HG03432 (cell line): ENCODE measurements at regions not wholly inside any gene's neighbourhood (a gene's known extent, or its start where the extent isn't known, plus 50 kb on each side); places are given as distances from the start of the nearest gene placed in this dataset.

Experiments used
- ATAC-seq: cut with Tn5 transposase; IDR thresholded peaks from one replicate; pipeline ENCODE4 v1.9.1; 2021; ENCODE audit warnings: mild to moderate bottlenecking, moderate library complexity; ENCODE audit not compliant: unreplicated experiment

DNA sequence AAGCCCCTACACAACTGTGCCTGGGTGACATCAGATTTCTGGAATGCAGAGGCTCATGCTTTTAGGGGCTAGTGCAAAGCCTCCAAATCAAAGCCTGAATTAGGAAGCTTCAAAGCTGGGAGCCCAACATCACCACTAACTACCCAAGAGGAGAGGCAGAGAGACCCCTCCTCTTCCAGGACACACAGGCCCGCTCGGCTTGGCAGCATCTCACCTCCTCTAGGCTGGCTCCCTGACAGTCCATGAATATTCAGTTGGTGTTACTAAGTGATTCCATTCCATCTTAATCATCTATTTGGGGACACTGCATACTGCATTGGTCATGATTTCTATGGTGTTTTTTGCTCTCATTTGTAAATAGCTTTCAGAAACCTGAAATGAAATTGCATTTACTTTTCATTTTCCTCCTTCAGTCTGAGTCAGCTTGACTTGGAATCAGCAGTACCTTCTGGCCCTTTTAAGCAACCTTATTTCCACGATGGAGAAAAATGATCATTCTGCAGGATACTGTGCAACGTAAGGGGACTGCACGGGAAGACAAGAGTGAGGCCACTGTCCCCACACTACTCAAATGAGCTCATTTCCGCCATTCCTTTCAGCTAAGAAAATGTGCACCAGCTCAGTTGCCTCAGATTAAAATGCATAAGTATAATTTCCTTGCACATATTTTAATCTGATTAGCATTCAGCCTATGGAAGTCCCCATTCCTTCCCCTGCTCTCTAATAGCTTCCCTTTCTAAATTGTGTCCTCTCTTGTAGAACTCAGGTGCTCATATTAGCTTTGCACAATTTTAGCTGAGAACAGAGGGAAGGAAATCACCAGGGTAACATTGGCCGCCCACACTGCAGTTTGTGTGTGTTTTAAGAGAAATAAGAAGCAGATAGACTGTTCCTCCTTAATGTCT is 219.9 kb downstream of the RFC3 start:
- ATAC-seq, result peak; percentile 49

DNA sequence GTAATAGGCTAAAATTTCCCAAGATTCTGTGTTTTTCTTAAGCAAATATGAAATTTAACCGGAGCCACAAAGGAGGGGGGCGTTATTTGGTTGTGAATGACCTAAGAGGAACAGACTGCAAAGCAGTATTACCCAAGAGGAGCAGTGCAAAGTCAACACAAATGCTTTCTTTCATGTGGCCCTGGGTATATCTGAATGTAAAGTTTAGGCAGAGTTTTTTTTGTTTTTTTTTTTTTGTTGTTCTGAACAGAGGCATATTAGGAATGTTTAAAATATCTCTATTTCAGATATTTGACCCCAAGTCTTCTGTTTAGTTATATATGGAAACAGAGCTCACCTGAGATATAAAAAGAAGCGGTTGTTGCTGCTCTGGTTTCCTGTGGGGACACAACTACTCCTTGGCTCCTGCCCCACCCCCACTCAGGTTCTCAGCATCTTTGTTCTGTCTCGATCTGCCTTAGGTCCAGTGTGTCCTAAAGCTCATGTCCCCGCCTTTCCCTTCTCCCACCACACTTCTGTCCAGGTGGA is 220.7 kb downstream of the RFC3 start:
- ATAC-seq, result peak; percentile 39

- ATAC-seq, result no peak
These were observed 221.7 kb downstream of the RFC3 start for GRCh38 chr13:34039678-34040077.

DNA sequence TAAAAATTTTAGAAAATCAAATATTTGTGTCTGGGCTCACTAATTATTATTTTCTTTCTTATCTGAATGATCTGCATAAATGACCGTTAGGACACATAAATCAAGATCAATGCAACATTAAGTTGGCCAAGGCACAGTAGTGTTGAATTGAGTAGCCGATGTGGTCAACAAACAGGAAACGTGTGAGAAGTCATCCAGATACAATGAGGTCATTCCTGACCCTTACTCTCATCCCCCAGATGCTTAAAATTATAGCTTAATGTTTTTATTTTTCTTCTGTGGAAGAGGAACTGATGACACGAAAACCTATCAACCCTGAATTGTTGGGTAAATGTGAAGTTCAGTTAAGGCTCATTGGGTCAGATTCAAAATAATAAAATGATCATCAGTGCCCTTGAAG is 222.9 kb downstream of the RFC3 start:
- ATAC-seq, result no peak

DNA sequence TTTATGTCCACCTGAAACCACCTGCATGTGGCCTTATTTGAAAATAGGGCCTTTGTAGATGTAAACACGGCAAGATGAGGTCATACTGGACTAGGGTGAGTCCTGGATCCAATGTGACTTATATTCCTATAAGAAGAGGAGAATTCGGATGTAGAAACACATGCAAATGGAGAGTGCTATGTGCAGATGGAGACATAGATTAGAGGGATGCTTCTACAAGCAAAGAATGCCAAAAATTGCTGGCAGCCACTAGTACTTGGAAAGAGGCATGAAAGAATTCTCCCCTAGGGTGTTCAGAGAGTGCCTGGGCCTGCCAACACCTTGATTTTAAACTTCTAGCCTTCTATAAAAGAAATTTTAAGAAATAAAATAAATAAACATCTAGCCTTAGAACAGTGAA is 226.1 kb downstream of the RFC3 start:
- ATAC-seq, result no peak

DNA sequence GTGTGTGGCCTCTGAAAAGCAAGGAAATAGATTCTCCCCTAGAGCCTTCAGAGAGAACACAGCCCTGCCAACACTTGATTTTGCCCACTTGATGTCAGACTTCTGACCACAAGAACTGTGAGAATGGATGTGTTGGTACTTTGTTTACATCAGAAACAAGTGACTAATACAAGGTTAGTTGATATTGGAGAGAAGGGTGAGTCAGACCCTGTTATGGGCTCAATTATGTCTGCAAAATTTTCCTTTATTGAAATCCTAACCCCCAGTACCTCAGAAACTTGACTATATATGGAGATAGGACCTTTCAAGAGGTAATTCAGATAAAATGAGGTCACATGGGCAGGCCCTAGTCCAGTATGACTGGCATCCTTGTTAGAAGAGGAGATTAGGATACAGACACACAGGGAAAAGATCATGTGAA is 226.7 kb downstream of the RFC3 start:
- ATAC-seq, result no peak

DNA sequence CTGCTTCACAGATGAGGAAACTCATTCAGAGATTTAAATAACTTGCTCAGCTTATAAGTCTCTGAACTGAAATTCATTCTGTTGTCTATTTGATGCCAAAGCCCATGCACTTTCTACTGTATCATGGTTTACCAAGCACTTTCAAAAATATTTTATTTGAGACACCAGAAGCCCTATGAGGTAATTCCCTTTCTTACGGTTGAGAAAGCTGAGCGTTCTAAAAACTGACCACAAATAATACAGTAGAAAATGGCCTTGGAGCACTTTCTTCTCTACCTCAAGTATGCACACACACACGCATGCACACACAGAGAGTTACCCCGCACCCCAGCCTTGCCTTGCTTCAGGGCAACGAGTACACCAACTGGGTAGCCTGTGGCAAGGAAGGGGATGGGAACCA is 228.5 kb downstream of the RFC3 start:
- ATAC-seq, result no peak

DNA sequence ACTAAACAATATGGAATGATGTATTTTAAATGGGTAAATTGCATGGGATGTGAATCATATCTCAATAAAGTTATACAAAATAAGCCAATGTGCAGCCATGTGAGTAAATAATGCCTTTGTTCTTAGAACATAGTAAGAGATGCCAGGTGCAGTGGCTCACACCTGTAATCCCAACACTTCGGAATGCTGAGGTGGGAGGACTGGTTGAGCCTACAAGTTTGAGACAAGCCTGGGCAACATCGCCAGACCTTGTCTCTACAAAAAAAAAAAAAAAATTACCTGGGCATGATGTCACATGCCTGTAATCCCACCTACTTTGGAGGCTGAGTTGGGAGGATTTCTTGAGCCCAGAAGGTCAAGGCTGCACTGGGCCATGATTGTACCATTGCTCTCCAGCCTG is 230.7 kb downstream of the RFC3 start:
- no peak for ATAC-seq

- ATAC-seq, result no peak
These were observed 238.8 kb downstream of the RFC3 start for GRCh38 chr13:34056733-34057258.

DNA sequence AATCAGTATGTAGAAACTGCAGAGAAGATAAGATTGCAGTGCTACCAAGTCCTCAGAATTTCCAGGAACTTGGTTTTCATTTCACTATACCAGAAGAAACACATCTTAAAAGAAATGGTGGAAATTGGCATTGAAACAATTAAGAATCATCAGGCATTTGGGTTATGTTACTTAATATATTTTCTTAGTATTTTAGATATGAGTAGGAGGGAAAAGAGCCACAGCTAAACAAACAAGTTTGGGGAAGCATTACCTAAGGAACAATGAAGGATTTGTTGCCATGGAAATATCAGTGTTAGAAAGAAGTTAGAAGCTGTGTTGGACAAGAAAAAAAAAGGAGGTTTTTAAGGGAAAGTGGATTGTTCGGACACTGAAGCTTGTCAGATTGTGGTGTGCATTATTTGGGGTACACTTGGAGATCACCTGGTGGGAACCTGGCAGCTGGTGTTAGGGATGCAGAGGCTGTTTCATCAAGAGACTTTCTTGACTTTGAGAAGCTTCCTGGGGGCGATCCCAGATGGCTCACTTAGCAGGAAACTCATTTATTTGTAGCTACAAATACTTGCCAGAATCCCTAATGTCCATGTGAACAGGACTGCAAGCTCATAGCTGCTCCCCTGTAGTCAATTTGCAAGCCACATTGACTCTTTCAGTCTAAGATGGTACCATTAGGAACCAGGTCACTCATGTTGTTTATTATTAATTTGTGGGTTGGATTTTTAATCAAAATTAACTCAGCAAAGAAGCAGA is 246.7 kb downstream of the RFC3 start:
- no peak for ATAC-seq

DNA sequence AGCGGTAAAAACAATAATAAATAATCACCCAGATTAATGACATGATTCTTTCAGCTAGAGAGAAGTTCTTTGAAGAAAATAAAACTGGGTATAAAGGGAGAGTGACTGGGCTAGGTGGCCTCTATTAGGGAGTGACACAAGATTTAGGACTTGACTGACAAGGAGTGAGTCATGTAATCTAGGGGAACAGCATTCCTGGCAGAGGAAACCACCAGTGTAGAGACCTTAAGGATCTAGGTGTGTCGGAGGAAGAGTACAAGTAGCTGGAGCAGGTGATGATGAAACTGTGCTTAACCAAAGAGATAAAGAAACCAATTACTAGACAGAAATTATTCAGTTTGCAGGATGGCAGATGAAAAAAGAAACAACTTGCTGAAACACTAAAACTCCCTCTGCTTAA is 248.0 kb downstream of the RFC3 start:
- ATAC-seq, result no peak

GRCh38 chr13:34066344-34066743 is 248.4 kb downstream of the RFC3 start:
- no peak for ATAC-seq

- ATAC-seq, result no peak
These were observed 252.1 kb downstream of the RFC3 start for GRCh38 chr13:34070006-34070405.

DNA sequence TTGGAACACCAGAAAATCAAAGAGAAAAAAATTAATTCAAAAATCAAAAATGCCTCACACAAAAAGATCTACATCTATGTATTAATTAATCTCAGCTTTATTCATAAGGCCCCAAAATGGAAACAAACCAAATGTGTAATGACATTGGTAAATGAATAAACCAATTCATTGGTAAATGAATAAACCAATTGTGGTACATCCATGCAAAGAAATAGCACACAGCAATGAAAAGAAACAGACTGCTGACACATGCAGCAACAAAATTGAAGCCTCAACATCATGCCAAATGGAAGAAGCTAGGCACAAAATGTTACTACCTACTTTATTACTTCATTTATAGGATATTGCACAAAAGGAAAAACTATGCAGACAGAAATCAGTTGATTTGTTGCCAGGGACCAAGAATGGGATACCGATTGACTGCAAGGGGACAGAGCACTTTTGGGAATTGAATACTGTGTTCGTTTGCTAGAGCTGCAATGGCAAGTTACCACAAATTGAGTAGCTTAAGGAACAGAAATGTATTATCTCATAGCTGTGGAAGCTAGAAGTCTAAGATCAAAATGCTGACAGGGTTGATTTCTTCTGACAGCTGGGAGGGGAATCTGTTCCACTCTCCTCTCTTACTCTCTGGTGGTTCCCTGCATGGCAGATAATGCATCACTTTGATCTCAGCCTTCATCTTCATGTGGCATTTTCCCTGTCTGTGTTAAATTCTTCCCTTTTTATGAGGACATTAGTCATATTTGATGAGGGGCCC is 252.8 kb downstream of the RFC3 start:
- no peak for ATAC-seq

GRCh38 chr13:34076319-34076718 is 258.4 kb downstream of the RFC3 start:
- ATAC-seq, result no peak

DNA sequence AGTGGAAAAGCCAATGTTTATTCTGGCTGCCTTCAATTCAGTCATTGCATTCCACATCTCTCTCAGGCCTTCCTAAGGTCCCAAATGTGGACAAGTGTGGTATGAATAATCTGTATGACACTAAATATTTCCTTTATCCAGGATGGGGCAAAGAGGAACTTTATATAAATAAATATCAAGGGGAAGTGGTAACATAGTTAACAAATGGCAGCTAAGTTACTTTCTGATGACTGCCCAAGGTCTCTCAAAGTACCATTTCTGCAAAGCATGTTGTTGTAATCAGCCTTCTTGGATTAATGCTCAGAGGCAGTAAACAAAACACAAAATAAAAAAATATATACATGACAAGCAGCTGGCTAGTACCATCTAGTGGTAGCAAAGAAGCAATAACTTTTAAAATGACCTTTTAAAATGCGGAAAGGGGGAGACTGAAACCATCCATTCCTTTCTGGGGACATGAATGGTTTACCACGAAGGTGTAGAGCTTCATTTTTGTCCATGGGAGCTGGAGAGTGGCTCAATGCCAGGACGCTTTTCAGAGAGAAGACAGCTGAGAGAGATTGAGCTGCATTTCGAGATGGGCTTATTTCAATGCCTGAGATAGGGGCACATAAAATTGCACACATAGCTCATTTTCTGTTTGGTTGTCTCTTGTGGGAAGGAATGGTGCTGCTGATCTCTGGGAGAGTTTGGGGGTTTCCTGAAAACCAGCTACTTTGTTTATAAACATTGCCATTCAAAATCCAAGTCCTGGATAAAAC is 259.2 kb downstream of the RFC3 start:
- peak; percentile 55 for ATAC-seq

- no peak for ATAC-seq
These were observed 260.5 kb downstream of the RFC3 start for GRCh38 chr13:34078334-34078999.

- no peak for ATAC-seq
These were observed 267.3 kb downstream of the RFC3 start for GRCh38 chr13:34085204-34085603.

- ATAC-seq, result peak; percentile 87
These were observed 268.3 kb downstream of the RFC3 start for GRCh38 chr13:34086281-34086680.

GRCh38 chr13:34087791-34088190 is 269.8 kb downstream of the RFC3 start:
- no peak for ATAC-seq
